DOHH2 (cell line): ENCODE measurements at regions not wholly inside any gene's neighbourhood (a gene's known extent, or its start where the extent isn't known, plus 50 kb on each side); places are given as distances from the start of the nearest gene placed in this dataset.

Source experiments
- CTCF ChIP-seq: fragments of 200-600 bp; sonication (generic); IDR thresholded peaks from one replicate; pipeline ENCODE4 v1.5.1; 2014; ENCODE audit warnings: antibody characterized with exemption, mild to moderate bottlenecking, low read depth, low read length; ENCODE audit not compliant: poor library complexity, severe bottlenecking
- EZH2phosphoT487 ChIP-seq: fragments of 200-600 bp; sonication (generic); IDR thresholded peaks from 2 replicates; pipeline ENCODE4 v1.6.1; 2017; ENCODE audit warnings: borderline replicate concordance, mild to moderate bottlenecking, antibody characterized with exemption, low read length, moderate library complexity, mixed read lengths

GRCh38 chr12:75870878-75871277 is 160.7 kb downstream of the PHLDA1 start:
- TF ChIP-seq CTCF (no peak), EZH2phosphoT487 (no peak)
